SK-N-SH (cell line): ENCODE measurements at regions not wholly inside any gene's neighbourhood (a gene's known extent, or its start where the extent isn't known, plus 50 kb on each side); places are given as distances from the start of the nearest gene placed in this dataset.

ENCODE experiments used
- CTCF ChIP-seq: fragments of 200-600 bp; sonication (generic); IDR thresholded peaks from 2 replicates; pipeline ENCODE4 v1.6.1; 2017; ENCODE audit warnings: antibody characterized with exemption, mild to moderate bottlenecking, moderate library complexity
- NRF1 ChIP-seq: IDR thresholded peaks from 2 replicates; pipeline ENCODE4 v1.6.1; 2012; ENCODE audit warnings: low read depth, mild to moderate bottlenecking, low read length
- RCOR1 ChIP-seq: fragments of 150-350 bp; IDR thresholded peaks from 2 replicates; pipeline ENCODE4 v1.6.1; 2017; ENCODE audit warnings: antibody characterized with exemption, low read length
- TAF1 ChIP-seq: IDR thresholded peaks from 2 replicates; pipeline ENCODE4 v1.6.1; 2012; ENCODE audit warnings: low read depth, mild to moderate bottlenecking, low read length, moderate library complexity, borderline replicate concordance

DNA sequence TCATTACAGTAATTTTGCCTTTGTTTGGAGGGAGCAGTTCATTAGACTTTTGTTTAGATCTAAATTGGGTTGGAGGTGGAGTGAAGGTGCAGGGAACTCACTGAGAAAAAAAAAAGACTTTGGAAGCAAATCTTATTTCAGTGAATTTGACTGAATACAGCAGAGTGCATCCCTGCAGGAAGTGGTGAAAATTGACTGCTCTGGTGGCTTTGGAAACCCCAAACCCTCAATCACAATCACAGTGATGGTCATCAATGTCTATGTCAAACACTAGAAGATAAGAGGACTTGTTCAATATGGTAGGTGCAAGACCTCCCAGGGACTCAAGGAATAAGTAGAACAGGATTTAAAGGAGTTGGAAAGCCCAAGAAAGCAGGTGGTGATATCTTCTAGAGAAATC, 76.0 kb upstream of the RASA1 start:
- TF ChIP-seq RCOR1 (no peak), TAF1 (no peak), NRF1 (no peak), CTCF (no peak)
